IPS-NIHi7 (cell line): ENCODE measurements at regions not wholly inside any gene's neighbourhood (a gene's known extent, or its start where the extent isn't known, plus 50 kb on each side); places are given as distances from the start of the nearest gene placed in this dataset.

Experiments used
- DNase-seq: peaks from one replicate; pipeline ENCODE4 v3.0.0; 2012; ENCODE audit warnings: mixed read lengths; ENCODE audit errors: extremely low spot score

DNA sequence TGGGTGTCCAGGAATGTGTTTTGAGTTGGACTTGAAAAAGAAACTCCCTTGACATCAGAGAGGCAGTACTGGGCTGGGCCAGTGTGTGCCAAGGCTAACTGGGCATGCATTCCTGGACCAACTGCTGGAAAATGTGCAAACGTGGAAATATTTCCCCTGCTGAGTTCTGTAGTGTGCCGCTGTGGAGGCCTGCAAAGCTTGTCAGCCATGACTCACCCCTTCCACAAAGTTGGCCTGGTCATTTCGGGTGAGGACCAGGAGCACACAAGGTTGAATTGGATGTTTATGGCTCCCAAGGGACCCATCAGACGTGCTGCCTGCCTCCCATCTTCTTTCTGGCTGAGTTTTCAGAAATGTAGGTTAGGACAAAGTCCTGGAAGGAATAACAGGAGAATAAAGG, 513.1 kb downstream of the MIAT start:
- no peak for DNase-seq

DNA sequence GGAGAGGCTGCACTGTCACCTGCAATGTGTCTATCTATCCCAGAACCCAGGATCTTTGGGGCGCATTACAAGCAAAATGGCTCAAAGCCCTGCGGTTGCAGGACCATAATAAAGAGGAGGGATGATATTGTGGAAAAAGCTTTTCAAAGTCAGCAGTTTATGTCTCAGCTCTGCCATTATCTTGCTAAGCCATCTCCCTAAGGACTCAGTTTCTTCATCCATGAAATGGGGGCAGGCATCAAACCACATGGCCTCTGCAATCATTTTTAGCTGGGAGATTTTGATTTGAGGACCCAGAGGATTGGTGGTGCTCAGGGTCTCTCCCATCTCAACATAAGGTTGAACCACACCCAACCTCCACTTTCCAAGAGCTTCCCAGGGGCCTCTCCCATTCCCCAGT, 513.8 kb downstream of the MIAT start:
- no peak for DNase-seq

DNA sequence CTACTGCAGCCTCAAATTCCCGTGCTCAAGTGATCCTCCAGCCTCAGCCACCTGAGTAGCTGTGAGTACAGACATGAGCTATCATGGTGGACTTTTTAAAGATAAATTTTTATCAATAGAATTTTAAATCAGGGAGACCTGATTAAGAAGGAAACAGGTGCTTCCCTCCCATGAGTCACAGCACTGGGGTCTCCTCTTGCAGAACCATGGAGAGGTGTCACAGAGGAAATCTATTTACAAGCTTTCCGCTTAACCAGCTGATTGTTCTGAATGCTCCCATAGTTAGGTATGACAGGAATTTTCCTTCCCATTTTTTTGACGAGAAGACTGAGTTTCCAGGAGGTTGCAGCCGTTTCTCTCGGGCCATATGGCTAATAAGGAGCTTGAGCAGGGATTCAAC, 516.1 kb downstream of the MIAT start:
- no peak for DNase-seq

DNA sequence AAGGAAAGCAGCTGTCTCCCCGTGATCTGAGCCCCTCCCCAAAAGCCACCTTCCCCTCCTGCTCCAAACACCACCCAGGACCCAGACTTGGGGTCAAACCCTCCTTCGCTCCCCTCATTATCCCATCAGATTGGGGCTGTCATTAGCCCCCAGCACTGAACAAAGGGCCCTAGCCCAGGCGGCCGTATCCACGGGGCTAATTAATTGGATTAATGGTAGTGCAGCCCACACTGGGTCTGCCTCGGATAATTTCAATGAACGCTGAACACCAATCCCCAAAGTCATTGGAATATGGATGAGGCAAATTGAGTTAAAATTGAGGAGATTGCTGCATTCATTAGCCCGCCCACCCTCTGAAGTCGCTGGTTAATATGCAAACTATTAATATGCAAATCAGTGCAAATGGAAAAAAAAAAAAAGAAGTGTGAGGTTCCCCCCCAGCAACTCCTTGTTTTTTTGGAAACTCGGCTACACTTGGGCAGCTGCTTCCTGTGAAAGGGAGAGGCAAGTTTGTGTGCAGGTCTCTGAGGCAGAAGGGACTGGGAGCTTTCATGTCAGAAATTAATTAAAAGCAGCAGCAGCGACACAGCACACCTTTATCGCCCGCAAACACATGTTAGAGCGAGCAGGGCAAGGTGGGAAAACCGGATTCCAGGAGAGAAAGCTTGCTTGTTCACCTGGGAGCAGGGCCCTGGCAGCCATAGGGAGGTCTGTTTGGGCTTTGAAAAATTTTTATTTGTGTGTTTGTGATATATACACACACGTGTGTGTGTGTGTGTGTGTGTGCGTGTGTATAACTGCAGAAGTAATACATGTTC, 517.8 kb downstream of the MIAT start:
- DNase-seq, result no peak

DNA sequence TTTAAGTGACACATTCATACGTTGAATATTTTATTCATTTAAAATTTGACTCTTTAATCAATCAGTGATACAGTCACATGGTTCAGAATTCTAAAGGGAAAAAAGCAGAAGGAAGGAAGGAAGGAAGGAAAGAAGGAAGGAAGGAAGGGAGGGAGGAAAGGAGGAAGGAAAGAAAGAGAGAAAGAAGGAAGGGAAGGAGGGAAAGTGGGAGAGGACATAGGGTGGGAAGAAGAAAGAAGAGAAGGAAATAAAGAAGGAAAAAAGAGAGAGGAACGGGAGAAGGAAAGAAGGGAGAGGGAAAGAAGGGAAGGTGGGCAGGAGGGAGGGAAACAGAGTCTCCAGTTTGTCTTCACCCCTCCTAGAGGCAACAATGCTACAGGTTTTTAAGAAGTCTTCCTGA, 518.6 kb downstream of the MIAT start:
- no peak for DNase-seq

DNA sequence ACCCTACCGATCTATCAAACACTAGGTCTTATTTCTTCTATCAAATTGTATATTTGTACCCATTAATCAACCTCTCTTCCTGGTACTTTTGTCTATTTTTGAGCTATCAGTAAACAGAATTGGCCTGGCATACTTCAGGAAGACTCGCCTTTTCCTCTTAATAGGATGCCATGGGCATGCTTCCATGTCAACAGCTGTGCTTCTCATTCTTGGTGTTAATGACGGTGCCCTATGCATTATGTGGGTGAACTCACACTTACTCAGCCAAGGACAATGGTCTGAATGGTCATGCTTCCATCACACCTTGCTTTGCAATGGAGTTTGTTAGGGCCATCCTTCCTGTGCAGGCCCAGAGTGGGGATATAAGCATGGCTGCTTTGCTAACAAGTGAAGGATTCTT, 521.8 kb downstream of the MIAT start:
- DNase-seq, result no peak

DNA sequence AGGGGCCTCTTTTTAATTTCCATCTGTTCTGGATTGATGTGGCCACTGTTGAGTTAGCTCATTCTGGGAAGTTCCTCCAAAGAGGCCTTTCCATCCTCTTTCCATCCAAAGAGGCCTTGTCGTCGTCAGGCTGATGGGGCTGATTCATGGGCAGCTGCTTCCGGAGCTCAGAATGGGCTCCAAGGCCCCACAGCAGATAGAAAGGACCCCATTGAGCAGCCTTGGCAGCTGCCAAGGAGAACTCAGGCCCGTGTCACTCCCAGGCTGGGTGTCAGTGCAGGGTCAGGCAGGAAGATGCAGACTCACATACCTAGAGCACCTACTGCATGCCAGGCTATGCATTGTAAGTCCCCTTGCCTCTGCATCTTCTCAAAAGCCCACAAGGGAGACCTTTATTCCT, 524.1 kb downstream of the MIAT start:
- no peak for DNase-seq

DNA sequence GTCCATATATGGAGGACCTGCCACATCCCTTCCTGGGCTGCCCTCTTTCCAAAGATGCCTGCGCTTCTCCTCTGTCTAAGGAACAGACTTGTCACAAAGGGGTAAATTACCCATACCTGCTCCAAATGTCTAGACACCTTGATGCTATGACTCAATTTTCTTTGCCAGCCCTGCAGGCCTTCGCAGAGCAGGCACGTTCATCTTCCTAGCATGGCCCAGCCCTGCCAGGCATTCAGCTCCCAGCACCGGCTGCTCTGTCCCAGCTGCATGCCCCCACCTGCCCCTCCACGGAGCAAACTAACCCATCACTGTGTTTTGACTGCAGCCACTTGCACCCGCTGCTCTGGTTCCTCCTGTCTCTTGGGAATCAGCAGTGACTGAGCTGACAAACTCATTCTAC, 526.1 kb downstream of the MIAT start:
- no peak for DNase-seq

DNA sequence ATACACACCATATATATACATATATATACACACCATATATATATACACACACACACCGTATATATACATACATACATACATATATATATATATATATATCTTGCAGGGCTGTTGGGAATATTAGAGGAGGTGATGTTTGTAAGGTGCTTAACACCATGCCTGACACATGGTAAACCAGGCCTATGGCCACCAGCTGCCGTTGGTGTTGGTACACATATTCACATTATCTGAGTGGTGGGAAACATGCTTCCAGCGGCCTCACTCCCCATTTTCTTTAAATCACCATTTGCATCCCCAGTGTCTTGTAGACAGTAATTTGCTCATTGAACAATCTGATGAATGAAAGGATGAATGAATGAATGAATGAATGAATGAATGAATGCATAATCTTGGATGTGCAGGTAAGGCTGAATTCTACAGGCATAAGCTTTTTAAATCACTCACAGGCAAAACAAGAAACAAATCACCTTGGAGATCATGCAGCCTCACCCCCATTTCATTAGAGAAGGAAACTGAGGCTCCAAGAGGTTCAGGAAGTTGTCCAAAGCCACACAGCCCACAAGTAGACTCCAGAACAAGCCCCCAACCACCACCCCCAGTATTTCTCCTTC, 527.8 kb downstream of the MIAT start:
- DNase-seq, result no peak

DNA sequence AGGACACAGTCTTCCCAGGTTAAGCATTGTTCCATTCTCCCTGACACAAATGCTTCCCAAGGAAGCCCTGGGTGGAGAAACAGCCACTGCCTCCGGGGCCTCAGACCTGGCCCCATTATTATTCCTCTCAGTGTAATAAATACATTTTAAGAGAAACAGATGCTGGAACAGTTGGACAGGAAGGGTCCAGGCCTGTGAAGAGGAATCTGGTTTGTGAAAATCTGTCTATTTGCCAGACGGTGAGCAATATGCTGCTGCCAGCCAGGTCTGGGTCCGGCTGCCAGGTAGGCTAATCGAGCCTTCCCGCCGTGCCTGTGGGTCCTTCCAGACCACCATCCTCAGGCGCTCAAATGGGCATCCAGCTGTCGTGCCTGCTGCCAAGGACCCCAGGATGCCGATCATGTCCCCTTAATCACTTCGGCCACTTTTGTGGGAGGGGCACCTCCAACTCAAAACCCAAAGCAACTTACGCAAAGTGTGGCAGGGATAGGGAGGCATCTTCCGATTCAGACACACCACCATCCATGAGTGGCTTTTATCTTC, 528.4 kb downstream of the MIAT start:
- DNase-seq, result no peak

DNA sequence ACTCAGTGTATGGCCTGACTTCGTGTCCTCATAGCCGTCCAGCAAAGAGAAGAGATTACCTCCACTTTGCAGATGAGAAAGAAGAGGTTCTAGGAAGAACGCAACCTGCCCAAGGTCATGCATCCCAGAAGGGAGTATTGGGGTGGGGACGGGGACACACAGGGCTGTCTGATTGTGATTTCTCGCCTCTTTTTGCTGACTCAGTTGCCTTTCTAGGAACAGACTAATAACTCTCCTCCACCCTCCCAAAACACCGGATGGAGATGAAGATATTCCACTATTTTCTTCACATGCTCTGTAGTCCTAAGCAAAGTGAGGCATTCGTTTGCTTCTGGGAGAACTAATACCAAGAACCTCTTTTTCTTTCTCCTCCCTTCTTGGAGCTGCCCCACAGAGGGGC, 529.3 kb downstream of the MIAT start:
- no peak for DNase-seq

DNA sequence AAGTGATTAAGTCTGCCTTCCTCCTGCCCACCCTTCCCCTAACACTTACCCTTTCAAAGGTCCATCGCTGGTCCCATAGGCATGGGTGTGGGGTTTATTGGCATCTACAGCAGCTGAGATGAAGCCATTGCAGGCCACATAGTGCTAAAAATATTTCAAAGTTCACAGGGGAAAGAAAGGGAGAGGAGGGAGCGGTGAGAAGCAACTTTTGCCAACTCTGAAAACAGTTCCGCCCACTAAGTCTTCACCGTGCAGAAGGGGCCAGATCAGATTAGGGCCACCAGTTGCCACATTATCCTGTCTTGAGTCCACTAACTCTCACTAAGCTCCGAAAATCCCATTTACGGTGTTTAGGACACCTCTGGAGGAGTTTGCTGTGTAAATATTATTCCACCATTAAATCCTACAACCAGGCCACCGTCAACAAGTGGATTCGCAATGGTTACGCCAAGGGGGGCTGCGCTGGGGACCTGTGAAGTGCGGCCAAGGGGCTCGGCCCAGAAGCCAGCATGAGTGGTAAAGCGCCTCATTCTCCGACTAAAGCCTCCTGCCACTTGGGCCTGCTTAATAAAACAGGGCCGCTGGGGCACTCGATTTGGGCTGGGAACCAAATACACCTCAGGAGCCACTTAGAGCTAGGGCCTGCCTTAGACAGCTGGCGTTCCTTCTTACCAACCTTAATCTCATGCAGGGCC, 534.9 kb downstream of the MIAT start:
- DNase-seq, result no peak

DNA sequence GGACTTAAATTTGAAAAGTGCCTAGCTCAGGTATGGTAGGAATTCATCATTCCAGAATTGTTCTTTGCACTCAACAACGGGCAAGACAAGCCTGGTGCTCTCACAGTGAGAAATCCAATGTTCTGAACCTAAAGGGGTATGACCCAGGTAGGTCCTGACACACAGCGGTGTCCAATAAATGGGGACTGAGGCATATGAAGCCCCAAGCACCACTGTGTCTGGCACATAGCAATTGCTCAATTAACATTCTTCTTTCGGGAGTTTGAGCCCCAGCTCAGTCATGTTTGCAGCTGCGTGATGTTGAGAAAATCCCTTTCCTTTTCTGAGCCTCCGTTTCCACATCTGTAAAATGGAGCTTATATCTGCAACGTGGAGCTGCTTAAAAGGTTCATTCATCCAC, 535.8 kb downstream of the MIAT start:
- DNase-seq, result no peak

DNA sequence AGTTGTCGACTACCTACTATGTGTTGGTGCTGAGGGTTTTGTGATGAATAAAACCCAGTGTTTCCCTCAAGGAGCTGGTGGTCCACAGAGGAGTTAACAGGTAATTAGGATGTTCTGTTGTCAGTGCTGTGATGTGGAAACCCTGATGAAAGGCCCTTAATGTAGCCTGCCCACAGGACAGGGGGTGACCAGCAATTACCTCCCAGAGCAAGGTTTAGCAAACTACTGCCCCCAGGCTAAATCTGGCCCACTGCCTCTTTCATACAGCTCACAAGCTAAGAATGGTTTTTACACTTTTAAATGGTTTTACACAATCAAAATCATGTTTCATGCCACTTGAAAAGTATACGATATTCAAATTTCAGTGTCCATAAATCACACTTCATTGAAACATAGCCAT, 536.2 kb downstream of the MIAT start:
- DNase-seq, result no peak

DNA sequence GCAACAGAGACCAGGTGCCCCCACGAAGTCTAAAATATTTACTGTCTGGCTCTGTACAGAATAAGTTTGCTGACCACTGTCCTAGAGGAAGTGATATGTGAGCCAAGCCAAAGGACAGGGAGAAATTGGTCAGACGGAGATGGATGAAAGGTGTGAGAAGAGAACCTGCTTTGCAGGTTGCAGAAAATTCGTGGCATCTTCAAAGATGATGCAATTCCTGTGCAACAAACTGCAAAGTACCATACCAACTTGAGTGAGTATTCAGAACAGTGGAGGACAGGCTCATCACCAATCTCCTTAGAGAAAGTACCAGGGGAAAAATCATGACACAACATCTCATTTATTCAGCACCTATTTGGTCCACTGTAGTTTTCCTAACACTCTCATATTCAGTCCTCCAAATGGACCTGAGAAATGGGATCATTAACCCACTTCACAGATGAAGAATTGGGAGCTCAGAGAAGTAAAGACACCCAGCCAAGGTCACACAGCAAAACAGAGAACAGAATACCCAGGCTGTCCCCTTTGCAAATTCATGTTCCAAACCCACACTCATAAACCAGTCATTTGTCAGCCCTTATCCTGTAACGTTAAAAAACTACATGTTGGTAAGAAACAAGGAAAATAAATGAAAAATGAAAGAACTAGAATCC, 536.8 kb downstream of the MIAT start:
- no peak for DNase-seq

DNA sequence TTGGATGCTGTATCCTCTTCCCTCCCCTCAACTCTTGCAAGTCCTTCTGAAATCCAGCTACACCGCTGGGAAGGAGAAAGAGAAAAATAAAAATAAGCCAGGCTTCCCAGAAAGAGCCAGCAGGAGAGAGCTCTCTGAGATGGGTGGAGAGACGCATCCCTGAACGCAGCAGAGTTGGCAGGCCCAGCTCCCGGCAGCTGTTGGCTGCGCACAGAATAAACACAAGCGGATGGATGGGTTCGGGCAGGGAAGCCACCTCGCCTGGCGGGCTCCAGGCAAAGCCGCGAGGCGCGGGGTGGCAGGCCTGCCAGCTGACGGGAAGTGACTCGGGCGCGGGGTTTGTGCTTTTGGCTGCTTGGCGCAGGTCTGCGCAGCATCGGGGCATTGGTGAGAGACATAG, 537.7 kb downstream of the MIAT start:
- DNase-seq, result no peak

DNA sequence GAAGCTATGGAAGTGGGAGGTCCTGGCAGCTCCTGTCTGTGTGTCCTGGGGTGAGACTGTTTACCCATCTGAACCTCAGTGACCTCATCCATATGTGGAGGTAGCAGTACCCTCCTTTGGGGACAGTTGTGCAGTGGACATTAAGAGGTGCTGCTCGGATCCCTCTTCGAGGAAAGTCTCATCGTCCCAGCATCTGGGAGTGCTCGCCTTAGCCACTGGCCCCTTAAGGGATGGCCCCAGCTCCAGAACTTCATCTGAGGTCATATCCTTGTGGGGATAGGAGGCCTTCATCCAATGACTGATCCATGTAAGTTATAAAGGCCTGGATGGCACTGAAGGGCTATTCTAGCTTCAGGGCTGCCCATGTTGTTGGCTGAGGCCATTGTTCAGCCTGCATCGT, 538.1 kb downstream of the MIAT start:
- no peak for DNase-seq

DNA sequence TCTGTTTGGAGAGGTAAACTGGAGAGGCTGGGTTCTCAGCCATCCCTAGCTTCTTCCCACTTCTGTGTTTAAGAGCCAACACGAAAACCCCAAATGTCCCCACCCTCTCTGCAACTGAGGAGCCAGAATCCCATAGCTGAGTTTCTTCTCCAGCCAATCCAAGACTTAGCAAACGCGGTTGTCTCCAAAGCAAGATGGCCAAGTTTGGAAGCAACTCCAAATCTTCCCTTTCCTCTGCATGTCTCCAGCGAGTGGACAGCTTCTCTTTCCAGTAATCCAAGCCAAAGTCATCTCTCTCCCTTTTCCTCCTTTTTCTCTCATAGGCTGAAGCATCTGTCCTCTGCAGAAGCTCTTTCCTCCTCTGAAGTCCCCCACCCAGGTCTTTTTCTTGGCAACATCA, 539.2 kb downstream of the MIAT start:
- DNase-seq, result no peak

DNA sequence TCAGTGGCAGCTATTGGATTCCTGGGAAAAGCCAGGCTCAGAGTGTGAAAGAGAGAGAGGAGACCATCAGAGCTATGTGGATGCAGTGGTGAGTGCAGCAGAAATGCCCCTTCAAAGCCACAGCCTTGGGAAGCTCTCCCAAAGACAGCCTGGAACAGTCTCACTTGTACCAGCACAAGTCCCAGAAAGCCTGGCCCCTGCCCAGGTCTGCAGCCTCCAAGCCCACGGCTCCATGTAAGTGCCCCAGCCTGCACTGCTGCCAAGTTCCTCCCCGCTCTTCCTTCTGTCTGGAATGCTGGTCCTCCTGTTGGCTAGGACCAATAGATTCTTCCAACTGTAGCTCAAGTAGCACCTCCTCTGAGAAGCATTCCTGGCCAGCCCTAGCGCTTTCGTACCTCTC, 539.7 kb downstream of the MIAT start:
- no peak for DNase-seq

DNA sequence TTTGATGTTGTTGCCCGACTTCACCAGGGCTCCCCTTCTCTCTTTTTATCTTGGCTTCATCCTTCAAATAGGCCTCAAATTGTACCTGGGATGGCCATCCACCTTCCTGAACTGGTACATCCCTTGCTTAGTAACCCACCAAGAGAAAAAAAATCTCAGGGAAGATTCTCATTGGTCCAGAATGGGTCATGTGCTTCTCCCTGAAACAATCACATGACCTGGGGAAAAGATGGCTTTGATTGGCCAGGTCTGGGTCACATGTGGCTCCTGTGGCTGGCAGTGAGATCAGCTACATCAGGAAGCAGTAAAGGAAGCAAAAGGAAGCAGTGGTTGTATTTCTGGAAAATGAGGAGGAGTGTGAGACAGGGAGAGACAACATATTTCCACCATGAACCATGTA, 540.2 kb downstream of the MIAT start:
- DNase-seq, result no peak

DNA sequence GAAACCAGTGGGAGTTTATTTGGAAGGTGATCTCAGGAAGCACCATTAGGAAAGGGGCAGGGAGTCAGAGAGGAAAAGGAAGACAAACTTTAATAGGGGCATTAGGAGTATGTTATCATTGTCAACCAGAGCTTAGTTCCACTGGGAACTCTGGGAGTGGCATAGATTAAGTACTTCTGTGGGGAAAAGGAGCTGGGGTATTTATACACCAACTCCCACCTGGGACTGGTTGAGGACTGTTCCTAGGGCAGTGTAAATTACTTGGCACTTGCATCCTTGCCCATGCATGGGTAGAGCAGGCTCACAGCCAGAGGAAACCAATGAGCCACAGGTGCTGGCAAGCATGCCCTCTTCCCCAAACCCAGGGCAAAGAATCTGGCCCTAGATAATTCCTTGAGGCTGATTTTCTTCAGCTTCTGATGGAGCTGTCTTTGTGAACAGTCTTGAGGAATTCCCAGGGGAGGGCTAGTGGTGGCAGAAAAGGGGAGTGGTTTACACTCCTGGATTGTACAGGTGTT, 541.2 kb downstream of the MIAT start:
- DNase-seq, result no peak

DNA sequence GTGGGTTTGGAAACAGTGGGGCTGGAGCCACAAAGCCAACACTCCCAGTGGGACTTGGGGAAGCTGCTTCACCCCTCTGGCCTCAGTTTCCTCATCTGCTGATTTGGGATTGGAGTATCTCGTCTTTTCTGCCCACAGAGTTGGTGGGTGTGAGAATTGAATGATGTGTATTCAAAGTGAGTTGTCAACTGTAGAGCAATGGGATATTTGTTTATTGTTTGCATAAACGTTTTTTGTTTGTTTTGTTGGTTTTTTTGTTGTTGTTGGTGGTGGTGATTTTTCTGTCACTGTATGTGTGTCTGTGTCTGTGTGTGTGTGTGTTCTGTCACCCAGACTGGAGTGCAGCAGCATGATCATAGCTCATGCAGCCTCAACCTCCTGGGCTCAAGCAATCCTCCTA, 542.0 kb downstream of the MIAT start:
- no peak for DNase-seq
